GM18498 (cell line): ENCODE measurements at regions not wholly inside any gene's neighbourhood (a gene's known extent, or its start where the extent isn't known, plus 50 kb on each side); places are given as distances from the start of the nearest gene placed in this dataset.

Experiments used
- ATAC-seq: cut with Tn5 transposase; IDR thresholded peaks from one replicate; pipeline ENCODE4 v1.9.1; 2021; ENCODE audit warnings: mild to moderate bottlenecking, moderate library complexity; ENCODE audit not compliant: unreplicated experiment

GRCh38 chr12:83865431-83865830 is 1047.2 kb downstream of the SLC6A15 start:
- ATAC-seq, result no peak

GRCh38 chr12:83864054-83864453 is 1048.5 kb downstream of the SLC6A15 start:
- no peak for ATAC-seq

GRCh38 chr12:83859021-83859420 is 1053.6 kb downstream of the SLC6A15 start:
- no peak for ATAC-seq

GRCh38 chr12:83856803-83857202 is 1055.8 kb downstream of the SLC6A15 start:
- ATAC-seq, result no peak

GRCh38 chr12:83850531-83850930 is 1062.1 kb downstream of the SLC6A15 start:
- no peak for ATAC-seq

- no peak for ATAC-seq
Observed at GRCh38 chr12:83848702-83849101, 1063.9 kb downstream of the SLC6A15 start.

GRCh38 chr12:83843541-83843940 is 1069.1 kb downstream of the SLC6A15 start:
- ATAC-seq, result no peak

GRCh38 chr12:83841620-83842019 is 1071.0 kb downstream of the SLC6A15 start:
- ATAC-seq, result no peak

GRCh38 chr12:83827860-83828259 is 1084.7 kb downstream of the SLC6A15 start:
- no peak for ATAC-seq

- ATAC-seq, result no peak
Observed at GRCh38 chr12:83827193-83827592, 1085.4 kb downstream of the SLC6A15 start.

- ATAC-seq, result peak; percentile 80
Observed at GRCh38 chr12:83826112-83826511, 1086.5 kb downstream of the SLC6A15 start.

GRCh38 chr12:83823386-83824045 is 1089.1 kb downstream of the SLC6A15 start:
- ATAC-seq, result peak; percentile 94

GRCh38 chr12:83821967-83822366 is 1090.6 kb downstream of the SLC6A15 start:
- no peak for ATAC-seq

- no peak for ATAC-seq
Observed at GRCh38 chr12:83818881-83819280, 1093.7 kb downstream of the SLC6A15 start.

- no peak for ATAC-seq
Observed at GRCh38 chr12:83817730-83818129, 1094.9 kb downstream of the SLC6A15 start.

- ATAC-seq, result no peak
Observed at GRCh38 chr12:83808591-83808990, 1104.0 kb downstream of the SLC6A15 start.

- no peak for ATAC-seq
Observed at GRCh38 chr12:83807871-83808270, 1104.7 kb downstream of the SLC6A15 start.

GRCh38 chr12:83805873-83806272 is 1106.7 kb downstream of the SLC6A15 start:
- no peak for ATAC-seq

- ATAC-seq, result no peak
Observed at GRCh38 chr12:83805156-83805772, 1107.3 kb downstream of the SLC6A15 start.

- ATAC-seq, result no peak
Observed at GRCh38 chr12:83801972-83802371, 1110.6 kb downstream of the SLC6A15 start.

GRCh38 chr12:83800022-83800421 is 1112.6 kb downstream of the SLC6A15 start:
- ATAC-seq, result no peak

GRCh38 chr12:83796531-83796930 is 1109.8 kb downstream of the TMTC2 start:
- no peak for ATAC-seq

- ATAC-seq, result no peak
Observed at GRCh38 chr12:83793616-83794015, 1106.9 kb downstream of the TMTC2 start.
